KMS-11 (cell line): ENCODE measurements at regions not wholly inside any gene's neighbourhood (a gene's known extent, or its start where the extent isn't known, plus 50 kb on each side); places are given as distances from the start of the nearest gene placed in this dataset.

Source experiments
- H2AFZ ChIP-seq: fragments of 200-600 bp; sonication (generic); 2 replicates; pipeline ENCODE4 v1.6.1; 2016; ENCODE audit warnings: antibody characterized with exemption, mixed run types, low read depth
- H3K27ac ChIP-seq: fragments of 200-600 bp; sonication (generic); 2 replicates; pipeline ENCODE4 v1.6.1; 2016; ENCODE audit warnings: mild to moderate bottlenecking, mixed run types
- H3K27me3 ChIP-seq: fragments of 200-600 bp; sonication (generic); 2 replicates; pipeline ENCODE4 v1.6.1; 2017; ENCODE audit warnings: mild to moderate bottlenecking, low read depth, mixed run types, moderate library complexity; ENCODE audit not compliant: insufficient read depth
- H3K36me3 ChIP-seq: fragments of 200-600 bp; sonication (generic); 2 replicates; pipeline ENCODE4 v1.6.1; 2017; ENCODE audit warnings: mild to moderate bottlenecking, mixed run types; ENCODE audit not compliant: insufficient read depth
- H3K4me1 ChIP-seq: fragments of 200-600 bp; sonication (generic); 2 replicates; pipeline ENCODE4 v1.6.1; 2016; ENCODE audit warnings: mild to moderate bottlenecking, low read depth, mixed run types; ENCODE audit not compliant: poor library complexity, severe bottlenecking
- H3K4me2 ChIP-seq: fragments of 200-600 bp; sonication (generic); 2 replicates; pipeline ENCODE4 v1.7.0; 2016; ENCODE audit warnings: mild to moderate bottlenecking, mixed run types
- H3K4me3 ChIP-seq: fragments of 200-600 bp; sonication (generic); IDR thresholded peaks from 2 replicates; pipeline ENCODE4 v1.6.1; 2017; ENCODE audit warnings: low read depth, low read length, mixed read lengths; ENCODE audit not compliant: insufficient read depth
- H3K79me2 ChIP-seq: fragments of 200-600 bp; sonication (generic); 2 replicates; pipeline ENCODE4 v1.6.1; 2016; ENCODE audit warnings: low read depth, mixed run types; ENCODE audit not compliant: insufficient read depth
- H3K9ac ChIP-seq: fragments of 200-600 bp; sonication (generic); 2 replicates; pipeline ENCODE4 v1.6.1; 2016; ENCODE audit warnings: mild to moderate bottlenecking, mixed run types
- H4K20me1 ChIP-seq: fragments of 200-600 bp; sonication (generic); 2 replicates; pipeline ENCODE4 v1.6.1; 2016; ENCODE audit warnings: mild to moderate bottlenecking, mixed run types; ENCODE audit not compliant: insufficient read depth
- TF ChIP-seq, protein P1 (sequence below): fragments of 200-600 bp; sonication (generic); conservative IDR thresholded peaks from 2 replicates; pipeline ENCODE4 v1.6.1; 2017; ENCODE audit warnings: low read depth, mild to moderate bottlenecking, antibody characterized with exemption, low read length, moderate library complexity, mixed read lengths

DNA sequence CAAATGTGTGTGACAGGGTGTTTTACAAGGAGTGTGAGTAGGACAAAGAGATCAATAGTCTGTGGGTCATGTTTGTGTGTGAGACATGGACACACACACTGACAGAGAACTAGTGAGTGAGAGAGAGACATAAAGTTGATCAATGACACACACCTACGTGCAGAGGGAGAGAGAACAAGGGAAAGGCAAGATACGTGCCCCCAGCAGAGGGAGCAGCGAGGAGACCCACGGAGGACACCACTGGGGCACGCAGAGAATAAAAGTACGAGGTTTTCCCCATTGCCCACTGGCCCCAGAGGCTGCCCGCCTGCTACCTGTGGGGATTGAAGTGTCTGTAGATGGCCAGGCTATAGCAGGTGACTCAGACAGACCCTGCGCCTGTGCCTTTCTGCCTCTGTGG, 130.2 kb upstream of the CSF3R start:
- no peaks in the 10 kb centered on the region for H4K20me1 ChIP-seq
- H3K27me3 ChIP-seq, result peaks cover 24% of the 10 kb centered on the region; the same call in 1 of the 2 replicates
- H3K4me2 ChIP-seq, result no peak overlapping the region
- H3K36me3 ChIP-seq, result no peaks in the 10 kb centered on the region
- no peak overlapping the region for H3K27ac ChIP-seq
- no peak overlapping the region for H2AFZ ChIP-seq
- H3K9ac ChIP-seq, result no peak overlapping the region
- H3K4me3 ChIP-seq, result no peak overlapping the region
- no peaks in the 10 kb centered on the region for H3K79me2 ChIP-seq
- no peaks in the 10 kb centered on the region for H3K4me1 ChIP-seq
- TF ChIP-seq, protein P1, sequence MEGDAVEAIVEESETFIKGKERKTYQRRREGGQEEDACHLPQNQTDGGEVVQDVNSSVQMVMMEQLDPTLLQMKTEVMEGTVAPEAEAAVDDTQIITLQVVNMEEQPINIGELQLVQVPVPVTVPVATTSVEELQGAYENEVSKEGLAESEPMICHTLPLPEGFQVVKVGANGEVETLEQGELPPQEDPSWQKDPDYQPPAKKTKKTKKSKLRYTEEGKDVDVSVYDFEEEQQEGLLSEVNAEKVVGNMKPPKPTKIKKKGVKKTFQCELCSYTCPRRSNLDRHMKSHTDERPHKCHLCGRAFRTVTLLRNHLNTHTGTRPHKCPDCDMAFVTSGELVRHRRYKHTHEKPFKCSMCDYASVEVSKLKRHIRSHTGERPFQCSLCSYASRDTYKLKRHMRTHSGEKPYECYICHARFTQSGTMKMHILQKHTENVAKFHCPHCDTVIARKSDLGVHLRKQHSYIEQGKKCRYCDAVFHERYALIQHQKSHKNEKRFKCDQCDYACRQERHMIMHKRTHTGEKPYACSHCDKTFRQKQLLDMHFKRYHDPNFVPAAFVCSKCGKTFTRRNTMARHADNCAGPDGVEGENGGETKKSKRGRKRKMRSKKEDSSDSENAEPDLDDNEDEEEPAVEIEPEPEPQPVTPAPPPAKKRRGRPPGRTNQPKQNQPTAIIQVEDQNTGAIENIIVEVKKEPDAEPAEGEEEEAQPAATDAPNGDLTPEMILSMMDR, result no peak

DNA sequence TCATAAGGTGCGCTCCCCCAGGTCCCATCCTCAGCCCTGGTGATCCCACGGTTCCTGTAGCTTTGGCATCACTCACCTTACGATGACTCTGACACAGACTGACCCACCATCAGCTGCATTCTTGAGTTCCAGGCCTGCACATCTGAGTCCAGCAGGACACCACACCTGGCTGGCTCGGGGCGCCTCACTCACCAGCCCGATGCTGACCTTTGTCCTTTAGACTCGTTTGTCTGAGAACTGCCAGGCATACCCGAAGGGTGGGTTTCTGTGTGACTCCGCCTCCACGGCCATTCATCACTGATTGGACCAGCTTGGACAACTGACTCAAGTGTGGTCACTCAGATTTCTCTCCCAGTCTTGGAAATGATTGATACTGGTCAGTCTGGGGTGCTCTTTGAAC, 129.4 kb upstream of the CSF3R start:
- TF ChIP-seq, protein P1, result no peak
- Histone ChIP-seq H3K9ac (no peak overlapping the region), H3K36me3 (no peaks in the 10 kb centered on the region), H3K4me3 (no peak overlapping the region), H3K27me3 (peaks cover 24% of the 10 kb centered on the region; the same call in 1 of the 2 replicates), H3K79me2 (no peaks in the 10 kb centered on the region), H3K4me2 (no peak overlapping the region), H3K4me1 (no peaks in the 10 kb centered on the region), H4K20me1 (no peaks in the 10 kb centered on the region), H3K27ac (no peak overlapping the region), H2AFZ (no peak overlapping the region)

DNA sequence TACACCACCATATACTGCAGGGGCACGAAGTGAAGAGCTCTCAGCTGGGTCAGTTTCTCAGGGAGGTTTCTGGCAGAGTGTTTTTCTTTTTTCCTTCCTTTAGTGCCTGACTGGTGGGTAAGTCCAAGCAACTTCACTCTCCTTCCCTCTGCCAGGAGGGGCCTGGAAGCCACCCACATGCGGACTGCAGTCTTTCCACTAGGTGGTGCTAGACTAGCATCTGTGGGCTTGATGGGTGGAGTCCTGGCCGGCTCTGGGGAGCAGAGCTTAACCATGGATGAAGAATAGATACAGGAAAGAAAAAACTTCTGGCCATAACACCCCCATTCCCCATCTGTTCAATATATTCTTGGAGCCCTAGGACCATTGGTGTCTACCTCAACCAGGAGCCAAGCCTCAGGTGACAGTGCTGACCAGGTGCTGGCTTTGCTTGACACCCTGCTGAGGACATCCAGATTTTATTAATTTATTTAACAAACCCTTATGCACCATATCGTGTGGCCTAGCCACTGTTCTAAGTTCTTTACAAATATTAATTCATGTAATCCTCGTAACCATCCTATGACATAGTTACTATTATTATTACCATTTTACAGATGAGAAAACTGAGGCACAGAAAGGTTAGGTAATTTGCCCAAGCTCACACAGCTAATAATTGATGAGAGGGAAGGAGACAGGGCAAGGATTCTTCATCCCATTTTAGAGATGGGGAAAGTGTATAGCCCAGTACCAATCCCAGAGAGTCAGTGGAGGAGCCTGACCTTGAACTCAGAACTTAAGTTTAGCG, 126.7 kb upstream of the CSF3R start:
- Histone ChIP-seq H2AFZ (no peak overlapping the region), H3K79me2 (no peaks in the 10 kb centered on the region), H3K9ac (no peak overlapping the region), H3K4me3 (no peak overlapping the region), H3K4me1 (no peaks in the 10 kb centered on the region), H4K20me1 (no peaks in the 10 kb centered on the region), H3K27me3 (peaks cover 23% of the 10 kb centered on the region; the same call in 1 of the 2 replicates), H3K36me3 (no peaks in the 10 kb centered on the region), H3K4me2 (no peak overlapping the region), H3K27ac (no peak overlapping the region)
- TF ChIP-seq, protein P1, result peak; percentile 77

DNA sequence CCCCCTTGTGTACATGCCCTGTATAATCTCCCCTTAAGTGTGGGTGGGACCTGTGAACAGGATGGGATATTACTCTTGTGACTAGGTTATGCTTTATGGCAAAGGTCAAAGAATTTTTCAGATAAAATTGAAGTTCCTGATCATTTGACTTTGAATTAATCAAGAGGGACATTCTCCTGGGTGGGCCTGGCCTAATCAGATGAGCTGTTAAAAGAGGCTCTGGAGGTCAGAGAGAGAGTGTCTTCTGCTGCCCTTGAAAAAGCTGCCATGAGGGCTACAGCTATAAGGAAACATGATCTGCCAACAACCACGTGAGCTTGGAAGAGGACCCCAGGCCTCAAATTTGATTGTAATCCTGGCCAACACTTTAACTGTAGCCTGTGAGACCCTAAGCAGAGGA, 125.6 kb upstream of the CSF3R start:
- Histone ChIP-seq H2AFZ (no peak overlapping the region), H4K20me1 (no peaks in the 10 kb centered on the region), H3K9ac (no peak overlapping the region), H3K4me2 (no peak overlapping the region), H3K79me2 (no peaks in the 10 kb centered on the region), H3K27ac (no peak overlapping the region), H3K36me3 (no peaks in the 10 kb centered on the region), H3K4me1 (no peaks in the 10 kb centered on the region), H3K27me3 (peaks cover 23% of the 10 kb centered on the region; the same call in 1 of the 2 replicates), H3K4me3 (no peak overlapping the region)
- TF ChIP-seq, protein P1, result no peak
